ENCODE measurements at regions not wholly inside any gene's neighbourhood (a gene's known extent, or its start where the extent isn't known, plus 50 kb on each side); places are given as distances from the start of the nearest gene placed in this dataset.
A peak's percentile ranks its signal among the peaks of the same experiment; 100 is the strongest.
"Not testable (repeated sequence)": the region's sequence is repeated elsewhere in the genome, so short reads cannot be mapped to it uniquely, and the experiment has no call there.

GRCh38 chr2:126085011-126085795 lies 570.8 kb upstream of the GYPC start:
- no peak for DNase-seq (ENCODE audit: low spot score)

GRCh38 chr2:126100962-126101361 lies 555.0 kb upstream of the GYPC start:
- no peak for DNase-seq (ENCODE audit: low spot score)

- no peak for DNase-seq (ENCODE audit: low spot score)
Measured at GRCh38 chr2:126106006-126106405, 550.0 kb upstream of the GYPC start.

- DNase-seq (ENCODE audit: low spot score), result no peak
Measured at GRCh38 chr2:126107883-126108282, 548.1 kb upstream of the GYPC start.

- no peak for DNase-seq (ENCODE audit: low spot score)
Measured at GRCh38 chr2:126115975-126116374, 540.0 kb upstream of the GYPC start.

- DNase-seq (ENCODE audit: low spot score), result no peak
Measured at GRCh38 chr2:126117886-126118285, 538.1 kb upstream of the GYPC start.

GRCh38 chr2:126145752-126146151 lies 510.2 kb upstream of the GYPC start:
- no peak for DNase-seq (ENCODE audit: low spot score)

- no peak for DNase-seq (ENCODE audit: low spot score)
Measured at GRCh38 chr2:126154256-126154785, 501.6 kb upstream of the GYPC start.

GRCh38 chr2:126160950-126161349 lies 495.0 kb upstream of the GYPC start:
- not testable (repeated sequence) for DNase-seq (ENCODE audit: low spot score)

GRCh38 chr2:126172631-126173184 lies 483.2 kb upstream of the GYPC start:
- DNase-seq (ENCODE audit: low spot score), result no peak

- no peak for DNase-seq (ENCODE audit: low spot score)
Measured at GRCh38 chr2:126175222-126175621, 480.7 kb upstream of the GYPC start.

- DNase-seq (ENCODE audit: low spot score), result no peak
Measured at GRCh38 chr2:126177479-126177878, 478.5 kb upstream of the GYPC start.

GRCh38 chr2:126187668-126188067 lies 468.3 kb upstream of the GYPC start:
- DNase-seq (ENCODE audit: low spot score), result no peak

- no peak for DNase-seq (ENCODE audit: low spot score)
Measured at GRCh38 chr2:126189527-126189926, 466.4 kb upstream of the GYPC start.

- no peak for DNase-seq (ENCODE audit: low spot score)
Measured at GRCh38 chr2:126200538-126200937, 455.4 kb upstream of the GYPC start.

- no peak for DNase-seq (ENCODE audit: low spot score)
Measured at GRCh38 chr2:126208266-126208665, 447.7 kb upstream of the GYPC start.

GRCh38 chr2:126212735-126213134 lies 443.2 kb upstream of the GYPC start:
- no peak for DNase-seq (ENCODE audit: low spot score)

GRCh38 chr2:126219081-126219480 lies 436.9 kb upstream of the GYPC start:
- no peak for DNase-seq (ENCODE audit: low spot score)

- peak; percentile 14 for DNase-seq (ENCODE audit: low spot score)
Measured at GRCh38 chr2:126220331-126220730, 435.6 kb upstream of the GYPC start.

GRCh38 chr2:126221506-126221905 lies 434.5 kb upstream of the GYPC start:
- no peak for DNase-seq (ENCODE audit: low spot score)

- no peak for DNase-seq (ENCODE audit: low spot score)
Measured at GRCh38 chr2:126222278-126222677, 433.7 kb upstream of the GYPC start.

GRCh38 chr2:126224776-126225175 lies 431.2 kb upstream of the GYPC start:
- no peak for DNase-seq (ENCODE audit: low spot score)

GRCh38 chr2:126227250-126227649 lies 428.7 kb upstream of the GYPC start:
- no peak for DNase-seq (ENCODE audit: low spot score)

- DNase-seq (ENCODE audit: low spot score), result no peak
Measured at GRCh38 chr2:126228531-126228930, 427.4 kb upstream of the GYPC start.

Measured in kidney capillary endothelial cell (primary cell).